C4-2B (cell line): ENCODE measurements at regions not wholly inside any gene's neighbourhood (a gene's known extent, or its start where the extent isn't known, plus 50 kb on each side); places are given as distances from the start of the nearest gene placed in this dataset.

Source experiments
- H3K27ac ChIP-seq: fragments of 450-650 bp; 2 replicates; pipeline ENCODE4 v1.5.1; 2017
- ZFX ChIP-seq: fragments of 450-650 bp; IDR thresholded peaks from 2 replicates; pipeline ENCODE4 v1.6.1; 2017
- TF ChIP-seq, protein P1 (sequence below): fragments of 450-650 bp; conservative IDR thresholded peaks from 2 replicates; pipeline ENCODE4 v1.5.1; 2017; ENCODE audit warnings: mild to moderate bottlenecking

DNA sequence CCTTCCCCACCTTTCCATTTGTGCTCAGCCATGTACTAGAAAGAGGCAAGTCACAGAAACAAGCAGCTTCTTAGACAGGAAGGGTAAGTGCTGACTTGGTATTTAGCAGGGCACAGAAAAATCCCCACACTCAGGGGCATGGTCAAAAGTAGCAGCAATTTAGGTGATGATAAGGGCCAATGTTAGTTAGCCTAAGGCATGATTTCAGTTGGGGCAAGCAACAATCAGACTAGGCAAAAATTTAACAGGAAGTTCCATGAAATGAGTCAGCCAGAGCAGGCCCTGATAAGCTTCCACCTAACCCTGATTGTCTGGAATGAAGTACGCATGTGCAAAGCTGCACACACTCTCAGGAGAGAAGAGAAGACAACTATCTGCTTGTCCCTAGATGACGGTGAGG, 423.4 kb upstream of the UBE2E2 start:
- TF ChIP-seq, protein P1, sequence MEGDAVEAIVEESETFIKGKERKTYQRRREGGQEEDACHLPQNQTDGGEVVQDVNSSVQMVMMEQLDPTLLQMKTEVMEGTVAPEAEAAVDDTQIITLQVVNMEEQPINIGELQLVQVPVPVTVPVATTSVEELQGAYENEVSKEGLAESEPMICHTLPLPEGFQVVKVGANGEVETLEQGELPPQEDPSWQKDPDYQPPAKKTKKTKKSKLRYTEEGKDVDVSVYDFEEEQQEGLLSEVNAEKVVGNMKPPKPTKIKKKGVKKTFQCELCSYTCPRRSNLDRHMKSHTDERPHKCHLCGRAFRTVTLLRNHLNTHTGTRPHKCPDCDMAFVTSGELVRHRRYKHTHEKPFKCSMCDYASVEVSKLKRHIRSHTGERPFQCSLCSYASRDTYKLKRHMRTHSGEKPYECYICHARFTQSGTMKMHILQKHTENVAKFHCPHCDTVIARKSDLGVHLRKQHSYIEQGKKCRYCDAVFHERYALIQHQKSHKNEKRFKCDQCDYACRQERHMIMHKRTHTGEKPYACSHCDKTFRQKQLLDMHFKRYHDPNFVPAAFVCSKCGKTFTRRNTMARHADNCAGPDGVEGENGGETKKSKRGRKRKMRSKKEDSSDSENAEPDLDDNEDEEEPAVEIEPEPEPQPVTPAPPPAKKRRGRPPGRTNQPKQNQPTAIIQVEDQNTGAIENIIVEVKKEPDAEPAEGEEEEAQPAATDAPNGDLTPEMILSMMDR, result no peak
- TF ChIP-seq ZFX, result no peak

GRCh38 chr3:22792533-22792932, 410.6 kb upstream of the UBE2E2 start:
- no peak overlapping the region for H3K27ac ChIP-seq
- TF ChIP-seq, protein P1, result no peak
- TF ChIP-seq ZFX, result no peak

More for the DNA sequence above, 423.4 kb upstream of the UBE2E2 start:
- H3K27ac ChIP-seq, result no peak overlapping the region

DNA sequence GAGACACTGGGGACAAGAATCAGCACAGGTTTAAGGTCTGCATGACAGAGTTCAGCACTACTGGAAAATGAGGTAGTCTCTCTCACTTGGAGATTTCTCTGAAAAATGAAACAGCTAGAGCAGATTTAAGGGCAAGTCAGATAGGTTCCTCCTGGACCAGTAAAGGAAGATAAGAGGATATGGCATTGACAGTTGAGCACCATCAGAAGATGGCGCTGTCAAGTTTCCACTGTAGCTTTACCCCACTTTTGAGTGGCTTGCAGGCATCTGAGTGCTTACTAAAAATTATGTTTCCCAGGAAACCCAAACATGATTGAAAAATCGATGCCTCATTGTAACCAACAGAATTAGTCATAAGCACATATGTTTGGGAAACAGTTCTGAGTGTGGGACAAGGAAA, 407.2 kb upstream of the UBE2E2 start:
- no peak overlapping the region for H3K27ac ChIP-seq
- TF ChIP-seq ZFX, result no peak
- TF ChIP-seq, protein P1, result no peak

DNA sequence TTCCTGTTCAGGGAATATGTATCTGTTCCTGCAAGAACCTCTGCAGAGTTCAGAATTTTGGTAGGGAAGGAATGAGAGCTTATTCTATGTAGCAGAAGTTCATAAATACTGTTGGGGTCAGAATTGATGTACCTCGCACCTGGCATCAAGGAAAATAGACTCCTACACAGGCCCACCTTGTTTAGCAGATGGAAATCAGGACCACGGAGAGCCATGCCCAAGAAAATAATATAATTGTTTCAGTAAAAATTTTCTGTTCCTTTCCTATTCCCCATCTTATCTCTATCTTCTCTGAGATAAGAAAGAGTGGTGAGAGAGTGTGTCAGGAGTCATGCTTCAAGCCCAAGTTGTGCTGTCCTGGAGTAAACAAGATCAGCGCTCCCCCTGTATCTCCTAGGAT, 404.7 kb upstream of the UBE2E2 start:
- H3K27ac ChIP-seq, result no peak overlapping the region
- TF ChIP-seq, protein P1, result no peak
- TF ChIP-seq ZFX, result no peak

DNA sequence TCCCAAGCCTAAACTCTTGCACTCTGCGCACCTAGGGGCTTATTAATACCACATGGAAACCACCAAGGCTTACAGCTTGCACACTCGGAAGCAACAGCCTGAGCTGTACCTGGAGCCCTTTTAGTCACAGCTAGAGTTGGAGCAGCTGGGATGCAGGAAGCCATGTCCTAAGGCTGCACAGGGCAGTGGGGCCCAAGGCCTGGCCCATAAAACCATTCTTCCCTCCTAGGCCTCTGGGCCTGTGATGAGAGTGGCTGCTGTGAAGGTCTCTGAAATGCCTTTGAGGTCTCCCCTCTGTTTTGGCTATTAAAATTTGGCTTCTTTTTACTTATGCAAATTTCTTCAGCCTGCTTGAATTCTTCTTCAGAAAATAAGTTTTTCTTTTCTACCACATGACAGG, 383.9 kb upstream of the UBE2E2 start:
- H3K27ac ChIP-seq, result no peak overlapping the region
- TF ChIP-seq, protein P1, result no peak
- TF ChIP-seq ZFX, result no peak

- H3K27ac ChIP-seq, result no peak overlapping the region
- TF ChIP-seq, protein P1, result no peak
- no peak for TF ChIP-seq ZFX
Measured at GRCh38 chr3:22835041-22835440, 368.1 kb upstream of the UBE2E2 start.

DNA sequence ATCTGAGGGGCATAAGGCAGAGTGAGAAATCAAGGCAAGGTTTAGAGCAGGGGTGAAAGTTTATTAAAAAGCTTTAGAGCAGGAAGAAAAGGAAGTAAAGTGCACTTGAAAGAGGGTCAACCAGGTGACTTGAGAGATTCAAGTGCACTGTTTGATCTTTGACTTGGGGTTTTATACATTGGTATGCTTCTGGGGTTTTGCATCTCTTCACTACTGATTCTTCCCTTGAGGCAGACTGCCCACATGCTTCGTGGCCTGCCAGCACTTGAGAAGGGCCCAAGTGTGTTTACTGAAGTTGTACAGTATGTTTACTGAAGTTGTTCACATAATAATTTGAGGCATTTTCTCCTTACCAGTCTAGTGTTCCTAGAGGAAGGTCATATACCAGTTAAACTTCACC, 367.0 kb upstream of the UBE2E2 start:
- no peak overlapping the region for H3K27ac ChIP-seq
- TF ChIP-seq ZFX, result no peak
- TF ChIP-seq, protein P1, result no peak
